Epidermal melanocyte (primary cell): ENCODE measurements at regions not wholly inside any gene's neighbourhood (a gene's known extent, or its start where the extent isn't known, plus 50 kb on each side); places are given as distances from the start of the nearest gene placed in this dataset.

Source experiments
- DNase-seq: peaks from one replicate; pipeline ENCODE4 v3.0.0; 2011; ENCODE audit warnings: low spot score; ENCODE audit not compliant: insufficient read length

- no peak for DNase-seq
These were observed 89.3 kb downstream of the MACIR start for GRCh38 chr5:103347716-103348423.

GRCh38 chr5:103346162-103346748 lies 87.7 kb downstream of the MACIR start:
- no peak for DNase-seq

DNA sequence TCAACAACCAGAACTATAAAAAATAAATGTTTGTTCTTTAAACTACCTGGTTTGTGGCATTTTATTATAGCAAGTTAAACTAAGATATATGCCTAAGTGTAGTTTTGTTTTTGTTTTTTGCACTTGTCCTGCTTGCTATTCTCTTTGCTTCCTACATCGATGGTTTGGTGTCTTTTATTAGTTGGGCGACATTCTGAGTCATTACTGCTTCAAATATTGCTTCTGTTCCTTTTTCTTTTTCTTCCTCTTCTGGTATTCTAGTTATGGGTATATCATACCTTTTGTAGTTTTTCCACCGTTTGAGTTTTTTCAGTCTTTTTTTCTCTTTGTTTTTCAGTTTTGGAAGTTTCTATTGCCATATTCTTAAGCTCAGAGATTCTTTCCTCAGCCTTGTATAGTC lies 86.9 kb downstream of the MACIR start:
- no peak for DNase-seq

DNA sequence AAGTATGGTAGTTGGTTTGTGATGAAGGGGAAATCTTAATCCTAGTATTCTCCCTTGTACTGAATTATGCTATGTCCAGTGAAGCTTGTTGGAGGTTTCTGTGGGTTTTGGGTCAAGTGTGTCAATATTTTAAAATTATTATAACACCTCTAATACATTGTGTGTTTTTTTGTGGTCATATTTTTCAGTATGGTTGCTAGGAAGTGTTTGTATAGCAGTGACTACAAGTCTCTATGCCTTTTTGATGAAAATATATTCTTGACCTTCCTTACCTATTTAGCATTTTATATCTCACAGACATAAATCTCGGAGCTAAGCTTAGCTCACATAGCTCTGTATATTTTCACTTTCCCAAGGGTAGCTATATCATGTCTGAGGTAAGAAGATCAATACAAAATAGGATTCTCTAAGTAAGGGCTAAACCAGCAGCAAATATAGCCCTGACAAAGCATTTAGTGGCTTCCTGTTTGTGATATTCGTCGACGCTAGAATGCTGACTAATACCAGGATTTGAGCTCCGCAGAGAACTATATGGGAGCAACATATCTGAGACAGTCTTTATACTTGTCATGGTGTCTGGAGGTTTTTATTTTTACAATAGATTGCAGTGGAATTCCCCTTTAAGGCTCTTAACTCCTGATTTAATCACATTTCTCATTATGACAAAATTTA lies 82.3 kb downstream of the MACIR start:
- no peak for DNase-seq

GRCh38 chr5:103340132-103340531 lies 81.6 kb downstream of the MACIR start:
- DNase-seq: no peak

DNA sequence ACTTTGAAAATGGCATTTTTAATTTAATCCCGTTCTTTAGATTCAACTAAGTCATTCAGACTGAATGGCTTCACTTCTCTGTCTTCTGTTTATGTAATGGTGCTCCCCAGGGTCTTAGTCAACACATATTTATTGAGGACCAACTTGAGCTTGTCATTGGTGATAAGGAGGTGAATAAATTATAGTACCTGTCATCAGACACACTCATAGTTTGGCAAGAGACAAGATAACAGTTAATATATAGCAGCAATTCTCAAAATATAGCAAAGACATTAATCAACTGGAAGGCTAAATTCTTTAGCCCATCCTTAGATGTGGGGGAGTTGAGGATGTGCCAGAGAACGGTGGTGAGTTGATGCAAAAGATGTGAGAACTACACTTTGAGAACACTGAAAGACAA lies 78.4 kb downstream of the MACIR start:
- DNase-seq: no peak

GRCh38 chr5:103333376-103333775 lies 74.8 kb downstream of the MACIR start:
- no peak for DNase-seq

DNA sequence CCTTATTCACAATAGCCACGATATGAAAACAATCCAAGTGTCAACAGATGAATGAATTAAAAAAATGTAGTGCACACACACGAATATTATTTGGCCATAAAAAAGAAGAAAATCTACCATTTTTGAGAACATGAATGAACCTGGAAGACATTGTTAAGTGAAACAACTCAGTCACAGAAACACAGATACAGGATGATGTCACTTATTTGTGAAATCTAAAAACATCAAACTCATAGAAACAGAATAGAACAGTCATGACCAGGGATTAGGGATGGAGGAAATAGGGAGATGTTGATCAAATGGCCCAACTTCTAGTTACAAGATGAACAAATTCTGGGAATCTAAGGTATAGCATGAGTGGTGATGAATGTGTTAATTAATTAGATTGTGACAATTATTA lies 72.3 kb downstream of the MACIR start:
- DNase-seq: no peak
